Esophagus squamous epithelium (tissue), 4 donors: ENCODE measurements at regions not wholly inside any gene's neighbourhood (a gene's known extent, or its start where the extent isn't known, plus 50 kb on each side); places are given as distances from the start of the nearest gene placed in this dataset.

Source experiments
- CTCF ChIP-seq, 6 experiments: fragments of 450-650 bp in 4 of 6; fragments of 200-600 bp in 2 of 6; sonication (generic) in 2 of 6; IDR thresholded peaks; one replicate each; pipeline ENCODE4 v1.5.1; 2016 to 2019; ENCODE audit warnings: antibody characterized with exemption in 6 of 6, mild to moderate bottlenecking in 4 of 6, moderate library complexity in 4 of 6
- POLR2A ChIP-seq, 4 donors: fragments of 450-650 bp; IDR thresholded peaks; one replicate each; pipeline ENCODE4 v1.6.1; 2017; ENCODE audit warnings: antibody characterized with exemption in 4 of 4, mild to moderate bottlenecking in 4 of 4, moderate library complexity in 3 of 4

- TF ChIP-seq CTCF (IDR thresholded peaks at IDR 0.05) (no peak), POLR2A (IDR thresholded peaks at IDR 0.05) (no peak)
These were observed 126.6 kb upstream of the BET1 start for GRCh38 chr7:94130716-94131115.
